ENCODE measurements at regions not wholly inside any gene's neighbourhood (a gene's known extent, or its start where the extent isn't known, plus 50 kb on each side); places are given as distances from the start of the nearest gene placed in this dataset.

- TF ChIP-seq CTCF (tag by site-specific recombination; IDR thresholded peaks at IDR 0.05) (no peak), MEIS1 (CRISPR knock-in tag; IDR thresholded peaks at IDR 0.05; ENCODE audit: borderline replicate concordance) (no peak), GLIS2 (tag by site-specific recombination; IDR thresholded peaks at IDR 0.05) (no peak), ZNF416 (tag by site-specific recombination; IDR thresholded peaks at IDR 0.05) (no peak), ZNF266 (tag by site-specific recombination; IDR thresholded peaks at IDR 0.05; ENCODE audit: low read depth) (no peak), ZFP3 (tag by site-specific recombination; IDR thresholded peaks at IDR 0.05; ENCODE audit: low read depth) (no peak), ZBTB1 (tag by site-specific recombination; IDR thresholded peaks at IDR 0.05) (no peak), YY1 (tag by site-specific recombination; IDR thresholded peaks at IDR 0.05) (no peak), ZFP37 (tag by site-specific recombination; IDR thresholded peaks at IDR 0.05) (no peak), ZNF2 (tag by site-specific recombination; IDR thresholded peaks at IDR 0.05) (no peak), ZNF274 (IDR thresholded peaks at IDR 0.05; ENCODE audit: low read length) (no peak), ZNF274 (tag by site-specific recombination; IDR thresholded peaks at IDR 0.05; ENCODE audit: borderline replicate concordance) (no peak), ZNF23 (tag by site-specific recombination; IDR thresholded peaks at IDR 0.05; ENCODE audit: borderline replicate concordance) (no peak), ZNF48 (tag by site-specific recombination; IDR thresholded peaks at IDR 0.05) (no peak)
- TF ChIP-seq, protein P1, sequence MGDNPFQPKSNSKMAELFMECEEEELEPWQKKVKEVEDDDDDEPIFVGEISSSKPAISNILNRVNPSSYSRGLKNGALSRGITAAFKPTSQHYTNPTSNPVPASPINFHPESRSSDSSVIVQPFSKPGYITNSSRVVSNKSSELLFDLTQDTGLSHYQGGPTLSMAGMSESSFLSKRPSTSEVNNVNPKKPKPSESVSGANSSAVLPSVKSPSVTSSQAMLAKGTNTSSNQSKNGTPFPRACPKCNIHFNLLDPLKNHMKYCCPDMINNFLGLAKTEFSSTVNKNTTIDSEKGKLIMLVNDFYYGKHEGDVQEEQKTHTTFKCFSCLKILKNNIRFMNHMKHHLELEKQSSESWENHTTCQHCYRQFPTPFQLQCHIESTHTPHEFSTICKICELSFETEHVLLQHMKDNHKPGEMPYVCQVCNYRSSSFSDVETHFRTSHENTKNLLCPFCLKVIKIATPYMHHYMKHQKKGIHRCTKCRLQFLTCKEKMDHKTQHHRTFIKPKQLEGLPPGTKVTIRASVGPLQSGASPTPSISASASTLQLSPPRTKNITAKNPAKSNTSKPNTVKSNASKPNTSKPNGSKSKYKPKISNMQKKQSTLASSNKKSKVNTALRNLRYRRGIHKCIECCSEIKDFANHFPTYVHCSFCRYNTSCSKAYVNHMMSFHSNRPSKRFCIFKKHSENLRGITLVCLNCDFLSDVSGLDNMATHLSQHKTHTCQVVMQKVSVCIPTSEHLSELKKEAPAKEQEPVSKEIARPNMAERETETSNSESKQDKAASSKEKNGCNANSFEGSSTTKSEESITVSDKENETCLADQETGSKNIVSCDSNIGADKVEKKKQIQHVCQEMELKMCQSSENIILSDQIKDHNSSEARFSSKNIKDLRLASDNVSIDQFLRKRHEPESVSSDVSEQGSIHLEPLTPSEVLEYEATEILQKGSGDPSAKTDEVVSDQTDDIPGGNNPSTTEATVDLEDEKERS (tag by site-specific recombination; IDR thresholded peaks at IDR 0.05): no peak
Observed at GRCh38 chr20:12331236-12331635, 413.5 kb downstream of the BTBD3 start.
